ENCODE measurements at regions not wholly inside any gene's neighbourhood (a gene's known extent, or its start where the extent isn't known, plus 50 kb on each side); places are given as distances from the start of the nearest gene placed in this dataset.

GRCh38 chr11:92364177-92364576 lies 139.6 kb downstream of the FAT3 start:
- no peaks in the 10 kb centered on the region for H3K79me2 ChIP-seq (ENCODE audit: control insufficient read depth, insufficient read depth, low read length)
- H3K27ac ChIP-seq (ENCODE audit: control insufficient read depth, insufficient read depth, low read length), result no peak overlapping the region
- no peak overlapping the region for H3K4me3 ChIP-seq (ENCODE audit: control insufficient read depth in 2 of 3, extremely low read depth in 1 of 3, insufficient read depth in 2 of 3, low read depth in 1 of 3, low read length in 3 of 3)
- DNase-seq (ENCODE audit: low read depth, low spot score), result no peak
- H3K27me3 ChIP-seq (ENCODE audit: control insufficient read depth, extremely low read depth, insufficient read depth, low read length), result no peaks in the 10 kb centered on the region
- no peaks in the 10 kb centered on the region for H4K20me1 ChIP-seq (ENCODE audit: control insufficient read depth, extremely low read depth, insufficient read depth, low read length)
- no peaks in the 10 kb centered on the region for H3K9me1 ChIP-seq (ENCODE audit: control insufficient read depth, extremely low read depth, insufficient read depth, low read length)
- no peak overlapping the region for H3K4me2 ChIP-seq (ENCODE audit: control insufficient read depth, extremely low read depth, insufficient read depth, low read depth, low read length)
- H3K9me3 ChIP-seq (ENCODE audit: control insufficient read depth, low read depth, low read length), result no peaks in the 10 kb centered on the region
- no peaks in the 10 kb centered on the region for H3K4me1 ChIP-seq (ENCODE audit: control insufficient read depth, extremely low read depth, insufficient read depth, low read length)
- FAIRE-seq, result no peak
- H2AFZ ChIP-seq (ENCODE audit: control insufficient read depth, low read length), result no peak overlapping the region
- TF ChIP-seq CTCF (optimal IDR thresholded peaks at IDR 0.05 in 1 of 3, IDR thresholded peaks at IDR 0.05 in 1 of 3, conservative IDR thresholded peaks at IDR 0.05 in 1 of 3; ENCODE audit: extremely low read depth in 1 of 3, insufficient read depth in 2 of 3, low read length in 3 of 3) (no peak), EZH2 (IDR thresholded peaks at IDR 0.05; ENCODE audit: low read length) (no peak)
- dilution Hi-C loops (cut with MboI; ENCODE audit: extremely low pct_ligation_motif_present, low sequenced_read_pairs), result no loop called here
- no peaks in the 10 kb centered on the region for H3K36me3 ChIP-seq (ENCODE audit: control insufficient read depth in 2 of 2, extremely low read depth in 1 of 2, insufficient read depth in 2 of 2, low read length in 2 of 2)
- H3K9ac ChIP-seq (ENCODE audit: control insufficient read depth, extremely low read depth, insufficient read depth, low read length), result no peak overlapping the region

GRCh38 chr11:92376146-92376599 lies 151.6 kb downstream of the FAT3 start:
- no peak overlapping the region for H3K4me3 ChIP-seq (ENCODE audit: control insufficient read depth in 2 of 3, extremely low read depth in 1 of 3, insufficient read depth in 2 of 3, low read depth in 1 of 3, low read length in 3 of 3)
- no peak for FAIRE-seq
- no peak for TF ChIP-seq EZH2 (IDR thresholded peaks at IDR 0.05; ENCODE audit: low read length)
- no peak for TF ChIP-seq CTCF (optimal IDR thresholded peaks at IDR 0.05 in 1 of 3, IDR thresholded peaks at IDR 0.05 in 1 of 3, conservative IDR thresholded peaks at IDR 0.05 in 1 of 3; ENCODE audit: extremely low read depth in 1 of 3, insufficient read depth in 2 of 3, low read length in 3 of 3)
- H3K27me3 ChIP-seq (ENCODE audit: control insufficient read depth, extremely low read depth, insufficient read depth, low read length), result no peaks in the 10 kb centered on the region
- no peak overlapping the region for H2AFZ ChIP-seq (ENCODE audit: control insufficient read depth, low read length)
- dilution Hi-C loops (cut with MboI; ENCODE audit: extremely low pct_ligation_motif_present, low sequenced_read_pairs), result no loop called here
- H4K20me1 ChIP-seq (ENCODE audit: control insufficient read depth, extremely low read depth, insufficient read depth, low read length), result no peaks in the 10 kb centered on the region
- no peak overlapping the region for H3K4me2 ChIP-seq (ENCODE audit: control insufficient read depth, extremely low read depth, insufficient read depth, low read depth, low read length)
- no peaks in the 10 kb centered on the region for H3K36me3 ChIP-seq (ENCODE audit: control insufficient read depth in 2 of 2, extremely low read depth in 1 of 2, insufficient read depth in 2 of 2, low read length in 2 of 2)
- peaks cover 5% of the 10 kb centered on the region for H3K4me1 ChIP-seq (ENCODE audit: control insufficient read depth, extremely low read depth, insufficient read depth, low read length)
- no peak overlapping the region for H3K9ac ChIP-seq (ENCODE audit: control insufficient read depth, extremely low read depth, insufficient read depth, low read length)
- H3K9me3 ChIP-seq (ENCODE audit: control insufficient read depth, low read depth, low read length), result no peaks in the 10 kb centered on the region
- no peak for DNase-seq (ENCODE audit: low read depth, low spot score)
- H3K79me2 ChIP-seq (ENCODE audit: control insufficient read depth, insufficient read depth, low read length), result no peaks in the 10 kb centered on the region
- no peaks in the 10 kb centered on the region for H3K9me1 ChIP-seq (ENCODE audit: control insufficient read depth, extremely low read depth, insufficient read depth, low read length)
- H3K27ac ChIP-seq (ENCODE audit: control insufficient read depth, insufficient read depth, low read length), result no peak overlapping the region

All from keratinocyte (primary cell).